ENCODE measurements at regions not wholly inside any gene's neighbourhood (a gene's known extent, or its start where the extent isn't known, plus 50 kb on each side); places are given as distances from the start of the nearest gene placed in this dataset.

DNA sequence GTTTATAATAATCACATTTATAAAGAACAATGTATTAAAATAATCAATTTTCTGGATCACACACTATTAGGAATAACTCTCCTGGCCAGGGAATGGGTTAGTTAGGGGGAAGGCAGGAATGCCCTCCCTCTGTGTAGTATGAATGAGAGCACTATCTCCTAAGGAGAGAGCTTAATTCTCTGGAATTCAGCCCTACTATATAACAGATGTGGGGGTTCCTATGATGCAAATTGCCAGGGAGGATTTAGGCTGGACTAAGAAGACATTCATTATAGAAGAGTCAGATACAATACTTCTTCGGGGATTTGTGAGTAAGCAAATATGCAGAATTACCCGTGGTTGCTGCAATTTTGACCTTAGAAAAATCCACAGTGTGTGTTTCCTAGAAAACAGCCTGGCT lies 250.1 kb upstream of the VRK2 start:
- H3K4me3 ChIP-seq (ENCODE audit: low read depth, low read length) = no peak overlapping the region
- TF ChIP-seq CTCF (IDR thresholded peaks at IDR 0.05; ENCODE audit: low read depth, low read length) = no peak

DNA sequence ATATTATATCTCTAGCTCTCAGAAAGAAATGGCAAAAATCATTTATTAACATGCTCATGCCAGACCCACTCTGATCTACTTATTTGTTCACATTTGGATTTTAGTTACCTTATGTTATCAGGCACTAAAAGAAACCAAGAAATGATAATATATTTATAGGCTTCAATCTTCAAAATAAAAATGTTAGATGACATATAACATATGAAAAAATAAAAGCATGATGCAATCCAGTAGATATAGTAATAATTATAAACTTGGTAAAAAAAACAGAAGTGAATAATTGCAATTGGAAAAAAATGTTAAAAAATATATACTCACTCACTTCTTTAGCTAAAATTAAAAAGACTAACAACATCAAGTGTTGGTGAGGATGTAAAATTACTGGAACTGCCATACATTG lies 248.3 kb upstream of the VRK2 start:
- H3K4me3 ChIP-seq (ENCODE audit: low read depth, low read length) = no peak overlapping the region
- no peak for TF ChIP-seq CTCF (IDR thresholded peaks at IDR 0.05; ENCODE audit: low read depth, low read length)

DNA sequence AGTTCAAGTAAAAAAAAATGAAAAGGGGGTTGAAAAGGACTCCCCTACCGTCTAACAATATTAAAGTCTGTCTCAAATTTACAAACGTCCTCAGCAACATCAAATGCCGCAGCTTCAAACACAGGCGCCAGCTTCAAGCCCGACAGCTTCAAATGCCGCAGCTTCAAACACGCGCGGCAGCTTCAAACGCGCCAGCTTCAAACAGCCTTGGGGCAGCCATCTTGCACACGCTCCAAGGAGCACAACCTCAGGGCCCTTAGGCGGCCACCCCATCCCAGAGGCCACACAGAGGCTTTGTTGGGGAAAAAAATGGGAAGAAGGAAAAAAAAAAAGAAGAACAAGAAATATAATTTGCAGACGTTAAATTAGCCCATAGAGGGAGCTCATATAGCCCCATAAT lies 244.4 kb upstream of the VRK2 start:
- no peak for TF ChIP-seq CTCF (IDR thresholded peaks at IDR 0.05; ENCODE audit: low read depth, low read length)
- H3K4me3 ChIP-seq (ENCODE audit: low read depth, low read length) = no peak overlapping the region

DNA sequence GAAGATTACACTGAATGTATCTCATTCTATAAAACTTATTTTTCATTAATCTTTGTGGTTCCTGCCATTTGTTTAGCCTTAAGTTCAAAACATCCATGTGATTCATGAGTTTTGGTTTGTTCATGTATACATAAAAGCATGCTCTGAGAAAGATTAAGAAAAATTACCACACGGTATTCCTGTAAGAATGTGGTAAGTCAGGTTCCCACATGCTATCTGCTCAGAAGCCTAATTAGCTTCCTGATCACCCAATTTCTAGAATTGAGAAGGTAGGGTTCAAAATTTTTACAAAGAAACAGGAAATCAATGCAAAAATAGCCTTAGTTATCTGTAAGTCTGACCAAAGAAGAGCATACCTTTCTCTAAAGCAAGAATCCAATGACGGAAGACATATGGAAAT lies 241.6 kb upstream of the VRK2 start:
- no peak for TF ChIP-seq CTCF (IDR thresholded peaks at IDR 0.05; ENCODE audit: low read depth, low read length)

DNA sequence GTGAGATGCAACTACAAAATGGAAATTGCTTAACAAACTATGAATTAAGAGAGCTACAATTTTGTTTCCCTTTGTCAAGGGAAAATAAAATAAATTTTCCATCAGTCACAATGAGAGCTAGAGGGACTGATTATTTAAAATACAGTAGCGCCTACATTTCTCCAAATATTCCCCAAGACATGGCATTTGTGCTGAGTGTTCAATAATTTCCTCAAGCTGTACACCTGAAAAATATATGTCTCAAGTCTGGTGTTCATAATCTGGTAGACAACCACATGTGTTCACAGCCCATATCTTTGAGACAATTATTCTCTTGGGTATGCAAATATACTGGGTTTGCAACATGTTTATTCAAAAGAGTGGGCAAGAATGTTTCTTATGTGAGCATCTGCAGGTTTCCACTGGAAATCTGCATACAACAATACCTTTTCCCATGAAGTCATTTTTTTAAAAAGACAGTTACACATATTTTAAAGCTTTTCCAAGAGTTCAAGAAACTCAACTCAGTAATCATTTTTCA lies 240.1 kb upstream of the VRK2 start:
- TF ChIP-seq CTCF (IDR thresholded peaks at IDR 0.05; ENCODE audit: low read depth, low read length) = no peak
- no peak overlapping the region for H3K4me3 ChIP-seq (ENCODE audit: low read depth, low read length)

More for the DNA sequence above, 241.6 kb upstream of the VRK2 start:
- no peak overlapping the region for H3K4me3 ChIP-seq (ENCODE audit: low read depth, low read length)

DNA sequence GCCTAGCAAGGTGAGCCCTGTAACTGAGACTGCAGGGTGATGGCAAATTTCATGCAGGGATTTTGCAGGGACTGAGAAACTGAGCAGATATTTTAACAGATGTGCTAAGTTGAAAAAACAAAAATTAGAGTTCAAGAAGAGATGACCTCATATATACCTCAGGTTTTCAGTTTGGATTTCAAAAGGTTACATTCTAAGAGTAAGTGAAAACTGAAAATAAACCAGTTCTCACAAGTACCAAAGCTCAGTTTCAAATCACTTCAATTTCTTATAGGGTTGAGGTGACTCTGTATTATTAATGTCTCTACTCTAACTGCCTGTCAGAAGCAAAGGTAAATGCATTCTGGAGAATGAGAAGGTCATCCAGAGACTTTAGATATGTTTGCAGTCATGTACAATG lies 237.4 kb upstream of the VRK2 start:
- no peak overlapping the region for H3K4me3 ChIP-seq (ENCODE audit: low read depth, low read length)
- TF ChIP-seq CTCF (IDR thresholded peaks at IDR 0.05; ENCODE audit: low read depth, low read length) = no peak

DNA sequence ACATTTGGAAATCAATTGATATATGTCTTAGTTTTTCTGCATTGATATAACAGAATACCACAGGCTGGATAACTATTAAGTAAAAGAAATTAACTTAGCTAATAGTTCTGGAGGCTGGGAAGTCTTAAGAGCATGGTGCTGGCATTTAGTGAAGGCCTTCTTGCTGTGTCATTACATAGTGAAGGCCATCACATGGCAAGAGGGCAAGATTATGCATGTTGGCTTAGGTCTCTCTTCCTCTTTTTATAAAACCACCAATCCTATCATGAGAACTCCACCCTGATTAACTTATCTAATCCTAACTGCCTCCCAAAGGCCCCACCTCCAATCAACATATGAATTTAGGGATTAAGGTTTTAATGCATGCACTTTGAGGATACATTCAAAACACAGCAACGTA lies 225.5 kb upstream of the VRK2 start:
- no peak overlapping the region for H3K4me3 ChIP-seq (ENCODE audit: low read depth, low read length)
- TF ChIP-seq CTCF (IDR thresholded peaks at IDR 0.05; ENCODE audit: low read depth, low read length) = no peak
